ENCODE measurements at regions not wholly inside any gene's neighbourhood (a gene's known extent, or its start where the extent isn't known, plus 50 kb on each side); places are given as distances from the start of the nearest gene placed in this dataset.

DNA sequence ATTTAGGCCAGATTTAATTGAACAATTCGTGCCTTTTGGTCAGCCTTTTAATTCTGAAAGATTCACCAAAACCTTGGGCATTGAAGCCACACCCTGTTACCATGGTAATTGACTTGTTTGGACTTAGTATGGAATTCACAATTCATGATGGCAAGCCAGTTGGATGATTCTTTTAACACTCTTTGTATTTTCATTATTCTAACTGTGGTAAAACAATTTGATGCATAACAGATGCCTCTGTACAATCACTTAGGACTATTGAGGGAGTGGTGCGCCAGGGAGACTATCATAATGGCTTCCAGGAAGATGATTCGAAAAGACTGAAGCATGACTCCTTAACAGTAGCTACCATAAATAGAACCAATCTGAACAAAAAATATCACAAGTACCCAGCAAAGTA is 381.1 kb upstream of the ADAMTS16 start:
- Histone ChIP-seq H2BK120ac (ENCODE audit: low read depth, low read length, poor library complexity, severe bottlenecking) (no peak overlapping the region), H3K27ac (ENCODE audit: insufficient read length, low read depth, low read length) (no peak overlapping the region), H3K23ac (ENCODE audit: insufficient read length, low read depth, low read length) (no peak overlapping the region), H3K27me3 (ENCODE audit: insufficient read depth, low read length) (no peaks in the 10 kb centered on the region), H4K20me1 (ENCODE audit: control insufficient read depth, insufficient read depth, insufficient read length) (no peaks in the 10 kb centered on the region), H4K8ac (replicated peaks; ENCODE audit: insufficient read length, low read depth, low read length) (no peak overlapping the region), H4K5ac (ENCODE audit: insufficient read length, low read depth, low read length) (no peak overlapping the region), H4K91ac (ENCODE audit: insufficient read length, low read depth, low read length) (no peak overlapping the region), H3K79me1 (ENCODE audit: insufficient read depth, low read depth, low read length, poor library complexity, severe bottlenecking) (no peaks in the 10 kb centered on the region), H2BK12ac (ENCODE audit: insufficient read length, low read depth, low read length) (no peak overlapping the region), H3K79me2 (ENCODE audit: insufficient read depth, low read length) (no peaks in the 10 kb centered on the region), H3T11ph (ENCODE audit: low read length) (no peak overlapping the region), H2BK5ac (ENCODE audit: insufficient read length, low read length) (no peak overlapping the region), H3K56ac (ENCODE audit: insufficient read length, low read depth, low read length) (no peak overlapping the region), H3K9ac (ENCODE audit: extremely low read depth, insufficient read length, low read length) (no peak overlapping the region), H2AFZ (ENCODE audit: low read length) (no peak overlapping the region), H2BK20ac (ENCODE audit: low read depth, low read length, poor library complexity, severe bottlenecking) (no peak overlapping the region), H3K23me2 (ENCODE audit: insufficient read length, low read depth, low read length, poor library complexity, severe bottlenecking) (no peaks in the 10 kb centered on the region), H3K4ac (ENCODE audit: low read depth, low read length) (no peak overlapping the region), H3K14ac (ENCODE audit: insufficient read depth, low read length) (no peak overlapping the region), H2BK15ac (ENCODE audit: low read depth, low read length) (no peak overlapping the region), H3K9me3 (ENCODE audit: control insufficient read depth, low read depth, low read length) (no peaks in the 10 kb centered on the region), H3K4me1 (ENCODE audit: insufficient read depth, low read length) (no peaks in the 10 kb centered on the region), H2AK5ac (ENCODE audit: insufficient read length, low read length) (no peak overlapping the region), H3K4me2 (ENCODE audit: insufficient read depth, insufficient read length, low read length) (no peak overlapping the region), H3K18ac (ENCODE audit: insufficient read length, low read depth, low read length) (no peak overlapping the region)
- Mint-ChIP-seq H3K27me3 (ENCODE audit: low read depth) (peaks cover 2% of the 10 kb centered on the region; the same call in 1 of the 2 replicates), H3K9me3 (peaks cover 0 to 3% of the 10 kb centered on the region in 2 experiments; a peak in 1 of 5 replicates), H3K4me1 (no peaks in the 10 kb centered on the region), H3K4me3 (no peak overlapping the region), H3K36me3 (ENCODE audit: insufficient read depth in 1 of 3, low read depth in 3 of 3) (no peaks in the 10 kb centered on the region), H3K27ac (no peak overlapping the region)
- no peak for TF ChIP-seq CTCF (conservative IDR thresholded peaks at IDR 0.05)
- DNase-seq = no peak
- WGBS (ENCODE audit: extremely low coverage, insufficient read length, low lambda C conversion rate) = no CpG with 5 or more reads among the region's 3 CpGs

Data from H9 (cell line).